ENCODE measurements at regions not wholly inside any gene's neighbourhood (a gene's known extent, or its start where the extent isn't known, plus 50 kb on each side); places are given as distances from the start of the nearest gene placed in this dataset.

DNA sequence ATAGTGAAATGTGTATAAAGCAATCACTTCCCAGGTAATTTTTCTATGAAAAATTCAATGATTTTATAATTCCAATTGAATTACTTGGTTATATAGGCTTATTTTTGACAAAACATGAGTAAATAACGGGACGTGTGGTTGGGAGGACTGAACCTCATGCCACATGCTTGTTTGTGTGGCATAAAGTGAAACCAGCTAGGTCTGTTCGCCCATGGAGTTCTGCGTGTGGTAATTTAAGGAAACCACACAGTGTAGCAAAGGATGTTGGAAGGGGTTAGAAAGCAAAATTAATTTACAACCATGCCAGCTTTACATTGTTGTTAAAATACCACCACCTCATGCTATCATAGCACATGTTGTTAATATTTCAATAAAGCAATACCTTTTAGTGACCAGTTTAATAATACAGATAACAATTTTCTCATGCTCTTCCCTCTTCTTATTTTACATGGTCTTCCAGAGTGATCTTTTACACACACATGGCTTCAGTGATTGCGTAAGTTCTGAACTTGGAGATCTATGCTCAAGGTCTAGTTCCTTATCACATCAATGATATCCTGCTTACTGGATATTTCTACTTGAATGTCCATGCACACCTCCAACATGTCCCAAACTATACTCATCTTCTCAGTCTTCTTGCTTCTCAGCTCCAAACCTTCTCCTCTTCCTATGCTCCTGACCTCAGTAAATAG lies 156.4 kb upstream of the ITGA4 start:
- TF ChIP-seq, protein P1, sequence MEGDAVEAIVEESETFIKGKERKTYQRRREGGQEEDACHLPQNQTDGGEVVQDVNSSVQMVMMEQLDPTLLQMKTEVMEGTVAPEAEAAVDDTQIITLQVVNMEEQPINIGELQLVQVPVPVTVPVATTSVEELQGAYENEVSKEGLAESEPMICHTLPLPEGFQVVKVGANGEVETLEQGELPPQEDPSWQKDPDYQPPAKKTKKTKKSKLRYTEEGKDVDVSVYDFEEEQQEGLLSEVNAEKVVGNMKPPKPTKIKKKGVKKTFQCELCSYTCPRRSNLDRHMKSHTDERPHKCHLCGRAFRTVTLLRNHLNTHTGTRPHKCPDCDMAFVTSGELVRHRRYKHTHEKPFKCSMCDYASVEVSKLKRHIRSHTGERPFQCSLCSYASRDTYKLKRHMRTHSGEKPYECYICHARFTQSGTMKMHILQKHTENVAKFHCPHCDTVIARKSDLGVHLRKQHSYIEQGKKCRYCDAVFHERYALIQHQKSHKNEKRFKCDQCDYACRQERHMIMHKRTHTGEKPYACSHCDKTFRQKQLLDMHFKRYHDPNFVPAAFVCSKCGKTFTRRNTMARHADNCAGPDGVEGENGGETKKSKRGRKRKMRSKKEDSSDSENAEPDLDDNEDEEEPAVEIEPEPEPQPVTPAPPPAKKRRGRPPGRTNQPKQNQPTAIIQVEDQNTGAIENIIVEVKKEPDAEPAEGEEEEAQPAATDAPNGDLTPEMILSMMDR (IDR thresholded peaks at IDR 0.05): no peak
- no peak for TF ChIP-seq POLR2A (IDR thresholded peaks at IDR 0.05)
